ENCODE measurements at regions not wholly inside any gene's neighbourhood (a gene's known extent, or its start where the extent isn't known, plus 50 kb on each side); places are given as distances from the start of the nearest gene placed in this dataset.

- no peak for DNase-seq
Measured at GRCh38 chr4:137039370-137039769, 492.9 kb downstream of the PCDH18 start.

- DNase-seq, result no peak
Measured at GRCh38 chr4:137032222-137032621, 500.1 kb downstream of the PCDH18 start.

- no peak for DNase-seq
Measured at GRCh38 chr4:137029026-137029425, 503.3 kb downstream of the PCDH18 start.

GRCh38 chr4:137025484-137026059, 506.7 kb downstream of the PCDH18 start:
- DNase-seq, result no peak

- DNase-seq, result no peak
Measured at GRCh38 chr4:137015426-137016409, 516.6 kb downstream of the PCDH18 start.

- no peak for DNase-seq
Measured at GRCh38 chr4:137000432-137000831, 531.9 kb downstream of the PCDH18 start.

- no peak for DNase-seq
Measured at GRCh38 chr4:136992032-136992431, 540.3 kb downstream of the PCDH18 start.

- no peak for DNase-seq
Measured at GRCh38 chr4:136985683-136986082, 546.6 kb downstream of the PCDH18 start.

GRCh38 chr4:136967069-136967468, 565.2 kb downstream of the PCDH18 start:
- DNase-seq, result no peak

GRCh38 chr4:136965478-136965877, 566.8 kb downstream of the PCDH18 start:
- DNase-seq, result no peak

GRCh38 chr4:136962868-136963267, 569.4 kb downstream of the PCDH18 start:
- no peak for DNase-seq

- DNase-seq, result no peak
Measured at GRCh38 chr4:136946307-136946907, 585.9 kb downstream of the PCDH18 start.

GRCh38 chr4:136939781-136940180, 592.5 kb downstream of the PCDH18 start:
- no peak for DNase-seq

GRCh38 chr4:136935871-136936270, 596.4 kb downstream of the PCDH18 start:
- no peak for DNase-seq

- no peak for DNase-seq
Measured at GRCh38 chr4:136935305-136935704, 597.0 kb downstream of the PCDH18 start.

- DNase-seq, result no peak
Measured at GRCh38 chr4:136934601-136935000, 597.7 kb downstream of the PCDH18 start.

GRCh38 chr4:136931781-136932180, 600.5 kb downstream of the PCDH18 start:
- no peak for DNase-seq

GRCh38 chr4:136928957-136929411, 603.3 kb downstream of the PCDH18 start:
- no peak for DNase-seq

- no peak for DNase-seq
Measured at GRCh38 chr4:136927172-136927571, 605.1 kb downstream of the PCDH18 start.

GRCh38 chr4:136925203-136925602, 607.1 kb downstream of the PCDH18 start:
- DNase-seq, result no peak

- DNase-seq, result no peak
Measured at GRCh38 chr4:136922066-136922465, 610.2 kb downstream of the PCDH18 start.

GRCh38 chr4:136920092-136920881, 612.0 kb downstream of the PCDH18 start:
- no peak for DNase-seq

GRCh38 chr4:136918772-136919171, 613.5 kb downstream of the PCDH18 start:
- DNase-seq, result no peak

Data from suppressor macrophage treated with lipopolysaccharide for 1 hour (primary cell).